Common myeloid progenitor, CD34-positive (primary cell): ENCODE measurements at regions not wholly inside any gene's neighbourhood (a gene's known extent, or its start where the extent isn't known, plus 50 kb on each side); places are given as distances from the start of the nearest gene placed in this dataset.

Source experiments
- CTCF ChIA-PET: fragments of 350-600 bp; sonication (Branson Sonifier 250); formaldehyde crosslinking; loops from one replicate; lab custom pipeline; 2021; ENCODE audit warnings: antibody characterized with exemption; lab: Charles Lee
- POLR2A ChIA-PET: fragments of 350-600 bp; sonication (Branson Sonifier 250); formaldehyde crosslinking; loops from one replicate; lab custom pipeline; 2021; ENCODE audit warnings: antibody characterized with exemption; lab: Charles Lee
- DNase-seq, 3 donors: peaks; one replicate each; pipeline versions ENCODE4 v3.0.0 to v3.0.0-alpha.2; 2013
- H3K27ac ChIP-seq, 2 experiments: 1 replicate in 1 of 2; 2 replicates in 1 of 2; pipeline ENCODE4 v1.7.0; 2013; ENCODE audit warnings: inconsistent platforms in 2 of 2, low read length in 2 of 2, mild to moderate bottlenecking in 2 of 2, low read depth in 1 of 2, moderate library complexity in 1 of 2; ENCODE audit not compliant: severe bottlenecking in 2 of 2, insufficient read depth in 1 of 2, poor library complexity in 1 of 2
- H3K27me3 ChIP-seq, 5 experiments: replicated peaks in 2 of 5; 1 replicate in 3 of 5; 2 replicates in 2 of 5; pipeline versions ENCODE4 v1.6.1 to v1.7.0; 2013; ENCODE audit warnings: low read length in 4 of 5, mild to moderate bottlenecking in 2 of 5, moderate library complexity in 2 of 5, inconsistent platforms in 1 of 5; ENCODE audit not compliant: insufficient read depth in 5 of 5, control insufficient read depth in 4 of 5
- H3K36me3 ChIP-seq, 4 experiments: 1 replicate in 2 of 4; 2 replicates in 2 of 4; pipeline versions ENCODE4 v1.6.1 to v1.7.0; 2013; ENCODE audit warnings: low read length in 3 of 4, control low read depth in 1 of 4, mild to moderate bottlenecking in 1 of 4; ENCODE audit not compliant: control insufficient read depth in 4 of 4, insufficient read depth in 4 of 4
- H3K4me1 ChIP-seq, 4 experiments: 1 replicate in 3 of 4; 2 replicates in 1 of 4; pipeline versions ENCODE4 v1.6.1 to v1.7.1; 2013; ENCODE audit warnings: low read length in 3 of 4, mild to moderate bottlenecking in 3 of 4, control low read depth in 1 of 4, inconsistent platforms in 1 of 4, moderate library complexity in 1 of 4; ENCODE audit not compliant: control insufficient read depth in 4 of 4, insufficient read depth in 4 of 4; ENCODE audit errors: control extremely low read depth in 1 of 4
- H3K4me3 ChIP-seq, 7 experiments: 1 replicate in 4 of 7; 2 replicates in 3 of 7; pipeline versions ENCODE4 v1.5.1 to v1.7.0; 2013; ENCODE audit warnings: mild to moderate bottlenecking in 7 of 7, low read length in 6 of 7, moderate library complexity in 6 of 7, inconsistent platforms in 2 of 7, low read depth in 2 of 7, control low read depth in 1 of 7; ENCODE audit not compliant: insufficient read depth in 4 of 7, control insufficient read depth in 1 of 7; ENCODE audit errors: extremely low read depth in 1 of 7
- H3K9me3 ChIP-seq, 5 experiments: 1 replicate in 4 of 5; 2 replicates in 1 of 5; pipeline versions ENCODE4 v1.6.1 to v1.7.1; 2013; ENCODE audit warnings: low read length in 4 of 5, mild to moderate bottlenecking in 2 of 5, inconsistent platforms in 1 of 5, low read depth in 1 of 5, moderate library complexity in 1 of 5; ENCODE audit not compliant: control insufficient read depth in 4 of 5, insufficient read depth in 2 of 5; ENCODE audit errors: control extremely low read depth in 1 of 5
- WGBS: methylation state at CpG from one replicate; pipeline ENCODE4 v1.1.5; 2013; ENCODE audit not compliant: insufficient coverage; 5-methylcytosine and 5-hydroxymethylcytosine counted together

- H3K9me3 ChIP-seq = no peaks in the 10 kb centered on the region
- DNase-seq = no peak
- WGBS = no CpG with 5 or more reads among the region's 2 CpGs
- POLR2A ChIA-PET = no interaction called here
- H3K27ac ChIP-seq = no peak overlapping the region
- H3K4me3 ChIP-seq = no peak overlapping the region
- H3K36me3 ChIP-seq = no peaks in the 10 kb centered on the region
- H3K4me1 ChIP-seq = no peaks in the 10 kb centered on the region
- CTCF ChIA-PET = no interaction called here
- no peaks in the 10 kb centered on the region for H3K27me3 ChIP-seq
Measured at GRCh38 chr12:84596266-84596665, 316.3 kb downstream of the SLC6A15 start.

- Histone ChIP-seq H3K9me3 (no peaks in the 10 kb centered on the region), H3K4me1 (no peaks in the 10 kb centered on the region), H3K4me3 (no peak overlapping the region), H3K36me3 (no peaks in the 10 kb centered on the region), H3K27ac (no peak overlapping the region), H3K27me3 (no peaks in the 10 kb centered on the region)
- DNase-seq = no peak
- POLR2A ChIA-PET = no interaction called here
- WGBS = 100% methylated on average over 1 of the region's 6 CpGs
- CTCF ChIA-PET = no interaction called here
Measured at GRCh38 chr12:84594157-84594556, 318.4 kb downstream of the SLC6A15 start.

- CTCF ChIA-PET = no interaction called here
Measured at GRCh38 chr12:84585776-84586395, 326.7 kb downstream of the SLC6A15 start.

GRCh38 chr12:84572196-84572595 is 340.4 kb downstream of the SLC6A15 start:
- no CpG with 5 or more reads among the region's 3 CpGs for WGBS
- no peaks in the 10 kb centered on the region for H3K36me3 ChIP-seq
- ChIA-PET CTCF (no interaction called here), POLR2A (no interaction called here)
- H3K4me3 ChIP-seq = no peak overlapping the region
- H3K27ac ChIP-seq = no peak overlapping the region
- no peak for DNase-seq
- H3K9me3 ChIP-seq = no peaks in the 10 kb centered on the region
- no peaks in the 10 kb centered on the region for H3K27me3 ChIP-seq
- no peaks in the 10 kb centered on the region for H3K4me1 ChIP-seq

More at GRCh38 chr12:84585776-84586395, 326.7 kb downstream of the SLC6A15 start:
- no peaks in the 10 kb centered on the region for H3K27me3 ChIP-seq
- H3K36me3 ChIP-seq = no peaks in the 10 kb centered on the region
- no peak overlapping the region for H3K27ac ChIP-seq
- H3K9me3 ChIP-seq = no peaks in the 10 kb centered on the region
- no peak for DNase-seq
- WGBS = 77% methylated on average over 3 of the region's 5 CpGs
- no peaks in the 10 kb centered on the region for H3K4me1 ChIP-seq
- H3K4me3 ChIP-seq = no peak overlapping the region
- POLR2A ChIA-PET = no interaction called here

GRCh38 chr12:84562331-84562730 is 350.3 kb downstream of the SLC6A15 start:
- ChIA-PET POLR2A (no interaction called here), CTCF (no interaction called here)
- WGBS = no CpG with 5 or more reads among the region's 3 CpGs
- Histone ChIP-seq H3K27ac (no peak overlapping the region), H3K27me3 (no peaks in the 10 kb centered on the region), H3K4me1 (no peaks in the 10 kb centered on the region), H3K4me3 (no peak overlapping the region), H3K9me3 (peaks cover 0 to 2% (median 0%) of the 10 kb centered on the region in 5 experiments), H3K36me3 (no peaks in the 10 kb centered on the region)
- DNase-seq = no peak

GRCh38 chr12:84561351-84561750 is 351.2 kb downstream of the SLC6A15 start:
- Histone ChIP-seq H3K27ac (no peak overlapping the region), H3K36me3 (no peaks in the 10 kb centered on the region), H3K4me1 (no peaks in the 10 kb centered on the region), H3K9me3 (peaks cover 0 to 2% (median 0%) of the 10 kb centered on the region in 5 experiments), H3K27me3 (no peaks in the 10 kb centered on the region), H3K4me3 (no peak overlapping the region)
- DNase-seq = no peak
- WGBS = no CpG with 5 or more reads among the region's 1 CpG
- ChIA-PET CTCF (no interaction called here), POLR2A (no interaction called here)

- no CpG with 5 or more reads among the region's 15 CpGs for WGBS
- H3K27ac ChIP-seq = no peak overlapping the region
- POLR2A ChIA-PET = no interaction called here
Measured at GRCh38 chr12:84554199-84554723, 358.3 kb downstream of the SLC6A15 start.

More at GRCh38 chr12:84554199-84554723, 358.3 kb downstream of the SLC6A15 start:
- H3K36me3 ChIP-seq = no peaks in the 10 kb centered on the region
- H3K9me3 ChIP-seq = no peaks in the 10 kb centered on the region
- no peak for DNase-seq
- H3K4me3 ChIP-seq = no peak overlapping the region
- no peaks in the 10 kb centered on the region for H3K4me1 ChIP-seq
- H3K27me3 ChIP-seq = no peaks in the 10 kb centered on the region
- CTCF ChIA-PET = no interaction called here
